ENCODE measurements at regions not wholly inside any gene's neighbourhood (a gene's known extent, or its start where the extent isn't known, plus 50 kb on each side); places are given as distances from the start of the nearest gene placed in this dataset.

GRCh38 chr9:85081963-85082362 is 412.4 kb downstream of the NTRK2 start:
- TF ChIP-seq, protein P1, sequence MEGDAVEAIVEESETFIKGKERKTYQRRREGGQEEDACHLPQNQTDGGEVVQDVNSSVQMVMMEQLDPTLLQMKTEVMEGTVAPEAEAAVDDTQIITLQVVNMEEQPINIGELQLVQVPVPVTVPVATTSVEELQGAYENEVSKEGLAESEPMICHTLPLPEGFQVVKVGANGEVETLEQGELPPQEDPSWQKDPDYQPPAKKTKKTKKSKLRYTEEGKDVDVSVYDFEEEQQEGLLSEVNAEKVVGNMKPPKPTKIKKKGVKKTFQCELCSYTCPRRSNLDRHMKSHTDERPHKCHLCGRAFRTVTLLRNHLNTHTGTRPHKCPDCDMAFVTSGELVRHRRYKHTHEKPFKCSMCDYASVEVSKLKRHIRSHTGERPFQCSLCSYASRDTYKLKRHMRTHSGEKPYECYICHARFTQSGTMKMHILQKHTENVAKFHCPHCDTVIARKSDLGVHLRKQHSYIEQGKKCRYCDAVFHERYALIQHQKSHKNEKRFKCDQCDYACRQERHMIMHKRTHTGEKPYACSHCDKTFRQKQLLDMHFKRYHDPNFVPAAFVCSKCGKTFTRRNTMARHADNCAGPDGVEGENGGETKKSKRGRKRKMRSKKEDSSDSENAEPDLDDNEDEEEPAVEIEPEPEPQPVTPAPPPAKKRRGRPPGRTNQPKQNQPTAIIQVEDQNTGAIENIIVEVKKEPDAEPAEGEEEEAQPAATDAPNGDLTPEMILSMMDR (IDR thresholded peaks at IDR 0.05), result no peak
- TF ChIP-seq POLR2AphosphoS5 (IDR thresholded peaks at IDR 0.05) (no peak), POLR2A (IDR thresholded peaks at IDR 0.05) (no peak)

Measured in breast epithelium (tissue), 3 donors.